Activated gamma-delta T cell treated with Interleukin-2 at 50 U/mL for 16 hours (primary cell): ENCODE measurements at regions not wholly inside any gene's neighbourhood (a gene's known extent, or its start where the extent isn't known, plus 50 kb on each side); places are given as distances from the start of the nearest gene placed in this dataset.

Experiments
- DNase-seq: peaks from one replicate; pipeline ENCODE4 v3.0.0-alpha.2; 2020

DNA sequence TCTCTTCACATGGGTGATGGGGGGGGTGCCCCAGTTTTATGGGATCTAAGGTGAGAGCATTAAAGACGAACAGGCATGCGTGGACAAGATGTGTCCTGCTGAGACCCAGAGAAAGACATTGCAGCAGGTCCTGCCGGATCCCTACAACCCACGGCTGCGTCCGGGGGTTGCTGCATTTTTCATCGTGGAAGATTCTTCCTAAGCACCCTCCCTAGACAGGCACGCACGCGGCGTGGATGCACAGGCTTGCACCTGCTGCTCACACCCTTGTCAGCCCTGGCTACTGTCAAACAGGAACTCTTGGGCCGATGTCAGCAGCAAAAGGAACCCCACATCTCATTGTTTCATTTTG lies 280.6 kb upstream of the RTL1 start:
- no peak for DNase-seq

DNA sequence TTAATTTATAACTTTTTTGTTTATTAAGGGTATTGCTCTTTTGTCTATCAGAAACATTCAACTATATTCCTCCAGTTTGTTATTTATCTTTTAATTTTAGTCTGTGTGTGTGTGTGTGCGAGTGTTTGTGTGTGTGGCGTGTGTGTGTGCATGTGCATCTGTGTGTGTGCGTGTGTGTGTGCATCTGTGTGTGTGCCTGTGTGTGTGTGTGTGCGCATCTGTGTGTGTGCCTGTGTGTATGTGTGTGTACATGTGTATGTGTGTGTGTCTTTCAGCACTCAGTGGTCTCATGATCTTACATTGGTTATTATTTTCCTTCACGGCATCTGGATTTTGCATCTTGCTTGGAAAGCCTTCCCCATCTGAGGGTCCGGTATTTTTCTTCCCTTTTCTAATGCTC lies 281.1 kb upstream of the RTL1 start:
- DNase-seq = no peak

DNA sequence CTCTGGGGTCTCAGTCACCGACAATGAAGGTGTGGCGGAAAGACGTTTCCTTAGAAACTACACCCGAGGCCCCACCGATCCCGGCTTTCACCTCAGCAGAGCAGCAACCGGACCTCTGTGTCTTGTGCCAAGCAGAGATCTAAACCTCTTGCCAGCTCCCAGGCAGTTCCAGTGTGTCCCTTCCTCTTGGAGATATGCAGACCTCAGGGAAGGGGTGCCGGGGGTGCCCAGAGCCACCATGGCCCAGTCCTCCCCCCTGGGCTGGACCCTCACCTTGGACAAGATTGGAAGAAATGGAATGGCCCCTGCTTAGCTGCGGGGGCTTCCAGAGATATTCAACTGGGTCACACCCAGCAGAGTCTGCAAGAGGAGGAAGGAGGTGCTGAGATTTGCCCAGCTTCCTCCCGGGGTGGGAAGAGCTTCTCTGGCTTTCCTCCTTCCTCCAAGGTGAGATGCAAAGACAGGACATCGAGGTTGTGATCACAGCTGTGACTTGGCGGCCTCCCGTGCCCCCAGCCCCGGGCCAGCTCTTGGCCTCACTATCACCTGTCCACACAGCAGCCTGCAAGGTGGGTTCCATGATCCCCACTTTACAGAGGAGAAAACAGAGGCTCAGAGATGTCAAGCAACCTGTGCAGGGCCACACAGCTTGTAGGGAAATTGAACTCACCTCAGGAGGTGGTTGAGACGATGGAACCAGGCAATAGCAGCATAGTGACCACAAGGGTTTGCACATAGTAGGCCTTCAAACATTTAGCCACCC lies 281.7 kb upstream of the RTL1 start:
- no peak for DNase-seq

DNA sequence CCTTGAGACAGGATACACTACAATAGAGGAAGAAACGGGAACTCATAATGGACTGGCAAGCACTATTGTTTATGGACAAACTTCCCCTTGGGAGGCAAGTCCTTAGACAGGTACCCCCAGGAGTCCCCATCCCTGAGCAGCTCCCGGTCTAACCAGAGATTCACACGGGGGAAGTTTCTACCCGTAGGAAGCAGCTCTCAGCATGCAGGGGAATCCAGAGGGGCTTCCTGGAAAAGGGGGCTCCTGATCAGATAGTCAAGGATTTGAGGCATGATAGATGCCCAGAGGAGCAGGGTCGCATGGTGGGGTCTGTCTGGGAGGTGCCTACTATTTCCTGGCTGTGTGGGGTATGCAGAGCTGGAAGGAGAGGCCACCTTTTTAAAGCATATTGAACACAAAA lies 282.4 kb upstream of the RTL1 start:
- no peak for DNase-seq

DNA sequence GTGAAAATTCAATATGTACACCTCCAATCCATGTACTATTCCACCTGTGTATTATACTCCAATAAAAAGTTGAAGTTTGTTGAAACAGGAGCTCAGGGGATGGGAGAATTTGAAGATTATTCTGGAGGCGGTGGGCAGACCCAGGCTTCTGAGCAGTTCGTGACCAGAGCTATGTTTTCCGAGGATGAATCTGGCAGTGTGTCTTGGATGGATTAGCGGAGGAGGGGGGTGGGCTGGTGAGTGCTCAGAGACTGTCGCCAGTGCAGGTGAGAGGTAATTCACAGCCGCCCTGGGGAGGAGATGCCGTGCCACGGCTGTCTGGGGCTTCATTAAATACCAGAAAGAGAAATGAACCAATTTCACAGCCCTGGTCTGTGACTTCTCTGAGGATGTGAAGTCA lies 283.0 kb upstream of the RTL1 start:
- no peak for DNase-seq

DNA sequence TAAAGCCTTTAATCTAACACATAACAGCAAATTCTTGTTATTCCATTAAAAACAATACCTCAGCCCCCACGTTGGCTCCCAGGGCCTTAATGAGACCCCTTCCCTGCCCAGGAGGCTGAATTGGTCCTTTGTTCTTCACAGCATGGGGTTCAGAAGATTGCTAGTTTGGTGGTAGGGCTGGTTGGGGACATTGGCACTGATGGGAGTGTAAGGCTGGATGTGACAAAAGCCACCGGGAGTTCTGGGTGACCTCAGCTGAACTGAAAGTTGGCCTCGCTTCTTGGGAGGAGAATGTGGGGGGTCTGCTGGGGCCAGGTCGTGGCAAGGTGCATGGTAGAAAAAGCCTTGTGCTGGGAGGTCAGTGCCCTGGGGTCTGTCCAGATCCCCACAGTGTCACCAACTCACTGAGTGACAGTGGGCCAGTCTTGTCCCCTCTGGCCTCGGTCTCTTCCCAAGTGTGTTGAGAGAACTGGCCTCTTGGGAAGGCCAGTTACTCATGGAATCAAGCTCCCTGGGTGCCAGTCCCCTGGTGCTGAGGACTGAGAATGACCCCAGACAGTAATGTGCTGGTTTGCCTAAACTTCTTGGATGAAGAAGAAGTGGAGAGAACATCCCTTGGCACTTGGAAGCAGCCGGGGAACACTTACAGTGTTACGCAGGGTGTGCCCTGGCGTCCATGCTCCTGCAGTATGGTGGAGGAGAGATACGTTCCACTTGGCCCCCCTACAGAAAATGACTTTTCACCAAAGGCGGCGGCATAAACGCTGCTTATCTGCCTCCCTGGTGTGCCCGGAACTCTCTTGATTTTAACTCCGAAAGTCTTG lies 283.7 kb upstream of the RTL1 start:
- DNase-seq = no peak

DNA sequence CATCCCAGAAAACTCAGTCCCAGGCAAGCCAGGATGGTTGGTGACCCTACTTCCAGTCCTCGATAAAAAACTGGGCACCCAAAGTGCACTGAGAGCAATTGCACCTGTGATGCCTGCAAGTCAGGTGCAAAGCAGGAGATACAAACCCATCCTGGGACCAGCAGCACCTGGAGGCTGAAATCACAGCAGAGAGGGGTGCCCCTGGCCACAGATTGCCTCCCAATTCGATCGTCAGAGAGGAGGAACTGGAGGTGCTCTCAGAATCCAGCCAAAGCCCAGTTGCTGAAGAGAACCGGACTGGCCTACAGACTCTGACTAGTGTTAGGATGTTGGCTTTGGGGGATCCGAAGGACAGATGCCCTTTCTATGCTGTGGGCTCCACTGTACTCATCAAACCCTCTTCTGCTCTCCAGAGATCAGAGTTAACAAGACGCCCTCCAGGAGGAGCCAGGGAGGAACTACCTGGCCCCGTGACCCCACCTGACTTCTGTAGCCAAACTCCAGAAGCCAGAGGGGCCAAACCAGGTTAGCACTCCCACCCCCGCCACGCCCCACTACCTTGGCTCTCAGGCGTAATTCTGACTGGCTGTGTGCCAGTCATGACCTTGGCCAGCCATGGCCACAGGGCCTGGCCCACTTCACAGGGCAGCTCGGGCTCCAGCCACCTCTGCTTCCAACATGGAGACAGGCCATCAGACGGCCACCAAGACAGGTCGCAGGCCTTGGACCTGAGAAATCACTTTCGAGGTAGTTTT lies 284.5 kb upstream of the RTL1 start:
- DNase-seq = no peak

DNA sequence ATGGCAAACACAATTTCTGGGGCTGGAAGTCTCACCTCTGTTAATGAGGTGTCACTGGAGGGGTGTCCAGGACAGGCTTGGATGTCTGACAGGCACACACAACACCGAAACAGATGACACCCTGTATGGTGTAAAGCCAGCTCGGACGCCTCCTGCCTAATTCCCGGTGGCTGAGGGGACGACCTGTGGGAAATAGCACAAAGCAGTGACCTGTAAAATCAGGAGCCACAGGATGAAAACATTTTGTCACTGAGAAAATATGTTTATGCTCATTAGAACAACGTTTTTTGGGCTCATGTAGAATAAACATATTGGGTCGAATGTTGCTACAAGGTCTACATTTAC lies 285.0 kb upstream of the RTL1 start:
- no peak for DNase-seq

DNA sequence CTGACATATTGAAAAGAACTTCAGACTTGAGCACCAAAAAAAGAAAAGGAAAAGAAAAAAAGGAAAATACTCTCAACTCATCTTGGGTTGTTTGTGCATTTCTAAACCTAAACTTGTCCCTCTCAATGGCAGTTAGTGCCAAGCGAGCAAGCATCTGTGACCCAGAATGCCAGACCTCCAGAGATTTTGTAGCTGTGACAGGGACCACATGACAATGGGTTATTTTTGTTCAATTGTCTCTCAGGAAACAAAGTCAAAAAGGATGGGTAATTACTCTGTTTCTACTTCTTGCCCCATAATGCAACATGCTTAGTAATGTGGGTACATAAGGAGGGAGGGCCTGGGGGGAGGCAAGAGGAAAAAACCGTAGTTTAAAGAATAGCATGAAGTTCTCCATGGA lies 285.7 kb upstream of the RTL1 start:
- DNase-seq = no peak

DNA sequence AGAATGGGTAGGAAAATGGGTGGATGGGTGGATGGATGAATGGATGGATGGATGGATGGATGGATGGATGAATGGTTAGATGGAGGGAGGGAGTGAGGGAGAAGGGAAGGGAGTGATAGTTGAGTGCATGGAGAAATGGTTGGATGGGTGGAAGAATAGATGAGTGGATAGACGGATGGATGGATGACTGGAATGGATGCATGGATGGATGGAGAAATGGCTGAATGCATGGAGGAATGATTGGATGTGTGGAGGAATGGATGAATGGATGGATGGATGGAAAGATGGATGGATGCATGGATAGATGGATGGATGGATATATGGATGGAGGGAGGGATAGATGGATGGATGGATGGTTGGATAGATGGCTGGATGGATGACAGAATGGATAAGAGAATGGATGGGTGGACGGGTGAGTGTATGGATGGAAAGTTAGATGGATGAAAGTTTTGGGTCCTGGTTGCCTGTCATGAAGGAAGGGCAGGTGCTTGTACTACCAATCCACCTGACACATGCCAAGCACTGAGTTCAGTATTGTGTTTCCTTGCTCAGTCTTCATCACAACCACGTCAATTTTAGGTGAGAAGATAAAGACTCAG lies 286.5 kb upstream of the RTL1 start:
- DNase-seq = no peak

DNA sequence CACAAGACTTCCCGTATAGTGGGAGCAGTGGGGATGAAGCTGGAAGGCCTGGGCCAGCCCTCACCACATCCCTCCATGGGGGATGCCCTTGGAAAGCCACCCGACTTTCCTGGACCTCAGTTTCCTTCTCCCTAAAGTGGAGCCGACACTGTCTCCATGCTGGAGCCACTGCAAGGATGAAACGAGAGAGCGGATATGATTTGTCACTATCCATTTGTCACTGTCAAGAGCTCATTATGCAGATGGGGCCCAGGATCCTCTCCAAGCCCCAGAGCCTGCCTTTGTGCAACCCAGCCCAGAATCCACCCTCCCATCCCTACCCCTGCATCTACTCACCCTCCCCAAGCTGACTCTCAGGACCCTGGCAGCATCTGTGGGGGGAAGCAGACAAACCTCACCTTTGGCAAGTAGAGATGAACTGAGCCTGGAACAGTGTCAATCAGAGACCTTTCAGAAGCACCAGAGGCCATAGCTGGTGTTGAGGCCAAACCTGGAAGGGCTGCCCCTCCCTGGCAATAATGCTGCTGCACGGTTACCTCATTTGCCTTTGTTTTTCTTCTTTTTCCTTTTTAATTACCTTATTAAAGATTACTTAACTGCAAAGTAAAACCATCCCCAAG lies 287.7 kb upstream of the RTL1 start:
- no peak for DNase-seq

DNA sequence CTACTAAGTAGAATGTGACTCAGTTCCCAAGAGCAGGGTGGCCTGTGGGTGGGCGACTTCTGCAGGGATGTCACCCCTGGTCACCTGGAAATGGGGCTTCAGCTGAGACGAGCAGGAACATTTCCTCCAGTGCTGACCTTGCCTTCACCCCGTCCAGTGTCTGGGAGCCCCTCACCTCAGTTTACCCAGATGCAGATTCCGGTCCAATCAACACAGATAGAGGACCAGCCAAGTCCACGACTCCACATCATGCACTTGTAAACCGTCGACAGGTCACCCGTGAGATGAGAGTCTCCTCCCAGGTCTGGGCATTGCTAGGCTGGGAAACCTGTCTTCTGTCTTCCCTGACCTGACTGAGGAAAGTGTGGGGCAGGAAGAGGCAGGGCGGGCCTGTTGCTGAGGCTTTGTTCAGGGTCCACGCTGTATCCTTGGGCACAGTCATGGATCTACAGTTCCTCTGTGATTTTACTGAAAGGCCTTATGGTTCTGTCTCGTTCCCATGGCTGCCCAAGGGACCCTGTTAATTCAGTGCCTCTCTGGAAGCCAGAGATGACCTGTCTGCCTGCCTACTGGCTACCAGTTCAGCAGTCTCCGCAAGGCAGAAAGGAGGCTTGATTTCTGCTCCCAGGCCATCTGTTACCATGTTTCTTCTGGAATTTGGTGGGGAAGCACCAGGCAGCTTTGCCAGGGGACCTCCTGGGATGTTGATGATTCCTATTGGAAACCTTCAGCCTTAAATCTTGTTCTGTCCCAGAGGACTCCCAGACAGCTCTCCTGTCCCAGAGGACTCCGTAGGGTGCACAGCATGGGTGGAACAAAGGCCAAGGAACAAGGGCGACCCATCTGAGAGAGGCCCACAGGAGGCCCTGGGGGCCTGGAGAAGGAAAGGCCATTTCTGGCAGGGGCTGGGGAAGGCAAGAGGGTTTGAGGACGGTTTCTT lies 288.5 kb upstream of the RTL1 start:
- DNase-seq = no peak

DNA sequence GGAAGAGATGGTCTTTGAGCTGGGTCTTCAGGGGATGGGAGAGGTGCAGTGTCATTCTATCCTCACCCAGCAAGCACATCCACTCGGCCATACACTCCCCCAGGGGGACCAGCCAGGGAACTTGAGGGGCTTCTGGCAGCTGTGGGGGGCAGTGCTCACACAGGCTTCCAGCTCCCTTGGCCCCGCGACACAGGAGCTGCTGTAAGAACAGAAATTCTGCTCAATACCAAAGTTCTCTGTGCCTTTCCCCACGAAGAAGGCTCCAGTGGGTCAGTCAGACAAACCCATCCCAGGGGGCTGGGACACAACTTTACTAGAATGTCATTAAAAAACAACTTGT lies 289.1 kb upstream of the RTL1 start:
- DNase-seq = no peak

DNA sequence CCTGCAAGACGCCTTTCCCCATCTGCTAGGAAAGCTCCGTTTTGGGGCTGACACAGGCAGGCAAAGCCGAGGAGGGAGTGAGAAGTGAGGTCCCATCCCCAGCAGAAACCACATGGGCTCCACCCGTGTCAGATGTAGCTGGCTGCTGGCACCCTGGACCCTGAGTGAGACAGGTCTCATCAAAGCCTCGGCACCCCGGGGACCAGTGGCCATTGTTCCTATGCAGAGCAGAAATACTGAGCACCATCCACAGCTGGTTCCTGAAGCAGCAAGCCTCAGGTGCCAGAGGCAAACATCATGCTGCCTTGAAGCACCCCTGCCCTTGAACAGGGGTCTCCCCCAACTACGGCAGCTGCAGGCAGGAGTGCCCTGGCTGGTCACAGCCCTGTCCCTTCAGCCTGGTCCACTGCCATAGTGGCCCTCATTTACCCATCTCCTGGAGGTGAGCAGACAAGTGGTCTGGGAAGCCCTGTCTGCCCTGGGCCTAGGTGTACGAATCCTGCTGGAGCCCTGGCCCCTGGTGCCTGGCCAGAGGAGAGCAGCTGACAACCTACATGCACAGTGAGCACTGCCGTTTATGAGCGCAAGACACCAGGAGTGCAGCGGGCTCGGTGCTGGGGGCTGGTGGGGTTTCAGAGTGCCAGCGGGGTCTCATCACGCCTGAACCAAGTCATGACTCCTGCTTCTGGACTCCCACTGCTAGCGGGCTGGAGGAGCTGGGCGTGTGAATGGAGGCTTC lies 289.8 kb upstream of the RTL1 start:
- no peak for DNase-seq

DNA sequence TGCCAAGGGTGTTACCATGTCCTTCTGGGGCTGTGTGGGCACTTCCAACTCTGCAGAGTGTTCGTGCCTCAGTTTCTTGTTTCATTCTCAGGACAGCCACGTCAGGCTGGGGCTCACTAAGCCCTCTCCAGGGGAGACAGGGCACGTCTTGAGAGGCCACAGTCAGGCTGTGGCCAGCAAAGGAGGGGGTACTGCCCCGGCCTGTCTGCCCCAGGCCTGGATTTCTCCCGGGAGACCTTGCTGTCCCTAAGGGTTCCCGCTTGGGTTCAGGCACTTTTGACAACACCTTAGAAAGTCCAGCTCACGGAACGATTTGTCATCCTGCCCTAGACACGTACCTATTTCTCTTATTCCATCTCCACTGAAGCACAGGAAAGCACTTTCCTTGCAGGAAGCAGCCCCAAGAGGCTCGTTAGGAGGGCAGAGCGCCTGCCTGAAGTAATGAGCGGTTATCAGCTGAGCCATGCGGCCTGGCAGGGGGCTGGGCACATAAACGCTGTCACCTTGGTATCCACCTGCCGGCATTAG lies 290.4 kb upstream of the RTL1 start:
- DNase-seq = no peak

DNA sequence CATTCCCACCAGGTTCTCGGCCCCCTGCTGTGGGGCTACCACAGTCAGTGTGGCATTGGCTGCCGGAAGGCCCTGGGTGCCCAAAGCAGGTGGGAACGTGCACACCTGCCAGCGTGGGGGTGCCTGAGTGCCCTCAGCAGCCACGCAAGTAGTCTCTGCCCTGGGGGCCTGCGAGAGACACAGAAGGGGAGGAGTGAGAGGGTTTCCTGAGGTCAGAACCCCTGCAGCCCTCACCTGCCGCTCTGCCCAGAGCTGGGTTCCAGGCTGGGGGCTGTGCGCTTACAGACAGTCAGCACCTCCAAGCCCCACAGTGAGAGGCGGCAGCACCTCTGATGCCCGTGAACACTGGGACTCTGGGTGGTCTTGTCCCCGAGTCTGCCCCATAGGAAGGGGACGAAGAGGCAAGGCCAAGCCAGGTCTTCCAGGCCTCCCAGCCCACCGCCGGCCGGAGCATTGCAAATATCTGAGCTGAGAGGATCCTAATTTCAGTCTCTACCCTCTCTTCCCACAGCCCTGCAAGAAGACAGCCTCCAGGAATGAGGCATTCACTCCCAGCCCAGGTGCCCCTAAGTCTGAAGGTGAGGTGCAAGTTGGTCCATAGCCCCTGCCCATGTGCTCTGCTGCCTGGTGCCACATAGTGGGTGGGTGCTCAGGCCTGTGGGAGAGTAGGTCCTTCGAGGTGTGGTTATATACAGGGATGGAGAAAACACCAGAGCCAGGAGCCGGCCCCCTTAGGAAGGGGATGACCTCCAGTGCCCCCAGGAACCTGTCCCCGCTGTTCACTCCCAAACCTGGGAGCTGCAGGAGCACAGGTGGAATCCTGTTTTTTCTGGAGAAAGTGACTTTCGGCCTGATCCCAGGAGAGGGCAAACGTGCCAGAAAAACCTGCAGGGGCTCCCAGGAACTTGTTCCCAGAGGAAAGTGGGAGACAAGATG lies 291.1 kb upstream of the RTL1 start:
- DNase-seq = no peak

DNA sequence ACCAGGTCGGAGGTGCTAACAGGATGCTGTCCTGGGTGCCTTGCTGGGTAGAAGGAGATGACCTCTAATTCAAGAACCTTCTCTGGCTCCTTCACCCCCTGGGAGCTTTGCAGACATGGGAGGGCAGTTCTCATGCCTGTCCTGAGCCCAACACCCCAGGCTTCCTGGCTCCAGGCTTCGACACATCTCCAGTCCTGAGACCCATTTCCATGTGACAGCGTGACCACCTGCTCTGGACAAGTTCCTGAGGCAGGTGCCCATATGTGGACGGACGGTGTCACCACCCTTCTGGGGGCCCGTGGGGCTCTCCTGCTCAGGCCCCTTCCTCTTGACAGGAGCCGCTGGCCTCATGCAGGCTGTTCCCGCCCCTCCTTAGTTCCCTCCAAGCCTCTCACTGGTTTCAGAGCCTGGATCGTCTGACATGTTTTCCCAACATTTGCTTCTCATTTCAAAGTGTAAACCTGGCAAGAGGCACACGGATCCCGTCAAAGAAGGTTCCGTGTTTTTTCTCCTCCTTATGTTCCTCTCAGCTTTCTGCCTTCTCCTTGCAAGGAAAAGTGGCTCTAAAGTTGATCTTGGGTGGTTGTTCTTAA lies 291.9 kb upstream of the RTL1 start:
- DNase-seq = no peak

DNA sequence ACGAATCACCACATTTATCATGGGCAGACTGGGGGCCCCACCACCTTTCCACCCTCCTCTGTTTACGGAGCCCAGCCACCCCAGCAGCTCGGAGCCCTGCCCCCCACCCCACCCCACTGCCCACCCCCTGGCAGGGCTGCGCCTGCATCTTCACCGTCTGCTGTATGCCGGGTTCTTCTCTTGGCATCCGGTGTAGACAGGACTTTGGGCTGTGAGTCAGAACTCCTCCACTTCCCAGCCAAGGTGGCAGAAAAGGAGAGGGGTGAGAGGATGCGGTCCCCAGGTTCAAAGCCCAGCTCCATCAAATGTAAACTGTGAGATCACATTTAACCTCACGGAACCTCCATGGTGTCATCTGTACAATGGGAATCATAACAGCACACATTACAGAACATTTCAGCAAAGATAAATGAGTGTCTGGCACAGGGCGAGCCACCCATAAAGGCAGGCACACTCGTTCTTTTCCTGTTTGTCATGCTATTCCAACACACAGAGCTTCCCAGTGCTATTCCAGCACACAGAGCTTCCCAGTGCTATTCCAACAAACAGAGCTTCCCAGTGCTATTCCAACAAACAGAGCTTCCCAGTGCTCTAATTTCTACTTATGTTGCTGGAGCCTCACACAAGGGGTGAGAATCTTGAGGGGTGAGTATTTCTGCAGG lies 292.7 kb upstream of the RTL1 start:
- DNase-seq = no peak
